Right atrium auricular region (tissue), 2 donors: ENCODE measurements at regions not wholly inside any gene's neighbourhood (a gene's known extent, or its start where the extent isn't known, plus 50 kb on each side); places are given as distances from the start of the nearest gene placed in this dataset.

Experiments used
- DNase-seq: peaks from one replicate; pipeline ENCODE4 v3.0.0-alpha.2; 2019; ENCODE audit warnings: low spot score
- H3K27ac ChIP-seq, 2 donors: fragments of 200-600 bp; sonication (generic); 1 replicate in 1 of 2; 2 replicates in 1 of 2; pipeline ENCODE4 v1.5.1; 2016 to 2019
- H3K27me3 ChIP-seq, 2 donors: fragments of 200-600 bp; sonication (generic); one replicate each; pipeline versions ENCODE4 v1.5.1 to v1.6.0; 2017 to 2019
- H3K36me3 ChIP-seq: fragments of 200-600 bp; sonication (generic); one replicate; pipeline ENCODE4 v1.5.1; 2016
- H3K4me1 ChIP-seq, 2 donors: fragments of 200-600 bp; sonication (generic); one replicate each; pipeline versions ENCODE4 v1.5.1 to v1.6.0; 2017 to 2019
- H3K4me3 ChIP-seq, 2 donors: fragments of 200-600 bp; sonication (generic); 1 replicate in 1 of 2; 2 replicates in 1 of 2; pipeline ENCODE4 v1.5.1; 2017 to 2019; ENCODE audit warnings: mild to moderate bottlenecking in 1 of 2, moderate library complexity in 1 of 2
- H3K9me3 ChIP-seq, 2 donors: fragments of 200-600 bp; sonication (generic); one replicate each; pipeline ENCODE4 v1.5.1; 2019
- TF ChIP-seq, protein P1 (sequence below), 2 donors: fragments of 200-600 bp; sonication (generic); IDR thresholded peaks; one replicate each; pipeline ENCODE4 v1.5.1; 2019; ENCODE audit warnings: antibody characterized with exemption in 2 of 2

DNA sequence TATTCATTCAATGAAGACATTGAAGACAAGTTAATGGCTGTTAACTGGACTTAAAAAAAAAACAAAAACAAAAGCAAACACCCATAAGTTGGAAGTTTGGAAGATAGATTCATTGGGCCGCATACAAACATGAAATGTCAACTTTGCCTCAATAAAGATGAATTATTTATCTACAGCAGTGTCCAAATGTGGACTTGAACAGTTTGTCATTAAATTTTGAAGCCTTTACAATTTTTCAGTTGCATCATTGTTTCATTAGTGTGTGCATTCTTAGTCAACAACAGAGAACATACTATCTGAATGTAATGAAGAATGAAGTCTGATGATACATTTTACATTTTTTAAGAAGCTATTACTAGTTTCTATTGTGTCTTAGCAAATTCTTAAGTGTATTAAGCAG lies 152.1 kb downstream of the SLIT2 start:
- H3K9me3 ChIP-seq, result no peaks in the 10 kb centered on the region
- H3K27ac ChIP-seq, result no peak overlapping the region
- no peaks in the 10 kb centered on the region for H3K36me3 ChIP-seq
- H3K4me1 ChIP-seq, result no peaks in the 10 kb centered on the region
- no peaks in the 10 kb centered on the region for H3K27me3 ChIP-seq
- TF ChIP-seq, protein P1, sequence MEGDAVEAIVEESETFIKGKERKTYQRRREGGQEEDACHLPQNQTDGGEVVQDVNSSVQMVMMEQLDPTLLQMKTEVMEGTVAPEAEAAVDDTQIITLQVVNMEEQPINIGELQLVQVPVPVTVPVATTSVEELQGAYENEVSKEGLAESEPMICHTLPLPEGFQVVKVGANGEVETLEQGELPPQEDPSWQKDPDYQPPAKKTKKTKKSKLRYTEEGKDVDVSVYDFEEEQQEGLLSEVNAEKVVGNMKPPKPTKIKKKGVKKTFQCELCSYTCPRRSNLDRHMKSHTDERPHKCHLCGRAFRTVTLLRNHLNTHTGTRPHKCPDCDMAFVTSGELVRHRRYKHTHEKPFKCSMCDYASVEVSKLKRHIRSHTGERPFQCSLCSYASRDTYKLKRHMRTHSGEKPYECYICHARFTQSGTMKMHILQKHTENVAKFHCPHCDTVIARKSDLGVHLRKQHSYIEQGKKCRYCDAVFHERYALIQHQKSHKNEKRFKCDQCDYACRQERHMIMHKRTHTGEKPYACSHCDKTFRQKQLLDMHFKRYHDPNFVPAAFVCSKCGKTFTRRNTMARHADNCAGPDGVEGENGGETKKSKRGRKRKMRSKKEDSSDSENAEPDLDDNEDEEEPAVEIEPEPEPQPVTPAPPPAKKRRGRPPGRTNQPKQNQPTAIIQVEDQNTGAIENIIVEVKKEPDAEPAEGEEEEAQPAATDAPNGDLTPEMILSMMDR (IDR thresholded peaks at IDR 0.05), result no peak
- no peak for DNase-seq
- H3K4me3 ChIP-seq, result no peak overlapping the region

DNA sequence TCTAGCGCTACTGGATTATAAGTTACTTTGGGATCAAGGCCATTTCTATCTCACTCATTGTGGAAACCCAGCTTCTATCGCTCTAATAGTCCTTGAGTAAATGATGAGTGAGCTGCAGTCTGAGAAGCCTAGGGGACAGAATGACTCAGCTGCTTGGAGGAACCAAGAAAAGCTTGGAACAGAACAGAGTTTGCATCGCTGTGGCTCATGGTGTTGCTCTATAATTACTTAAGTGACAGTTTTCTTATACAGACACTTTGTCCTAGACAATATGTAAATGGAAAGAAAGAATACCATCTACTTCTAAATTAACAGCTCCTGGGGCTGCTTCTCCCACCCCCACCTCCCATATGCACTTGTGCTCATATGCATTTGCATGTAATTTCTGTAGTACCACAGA lies 156.9 kb downstream of the SLIT2 start:
- H3K27ac ChIP-seq, result peak overlapping the region in 1 of 2 donors; percentile 24
- TF ChIP-seq, protein P1 (IDR thresholded peaks at IDR 0.05), result no peak
- H3K4me3 ChIP-seq, result no peak overlapping the region
- DNase-seq, result no peak
- H3K4me1 ChIP-seq, result no peaks in the 10 kb centered on the region
- H3K27me3 ChIP-seq, result no peaks in the 10 kb centered on the region
- no peaks in the 10 kb centered on the region for H3K9me3 ChIP-seq
- H3K36me3 ChIP-seq, result no peaks in the 10 kb centered on the region

DNA sequence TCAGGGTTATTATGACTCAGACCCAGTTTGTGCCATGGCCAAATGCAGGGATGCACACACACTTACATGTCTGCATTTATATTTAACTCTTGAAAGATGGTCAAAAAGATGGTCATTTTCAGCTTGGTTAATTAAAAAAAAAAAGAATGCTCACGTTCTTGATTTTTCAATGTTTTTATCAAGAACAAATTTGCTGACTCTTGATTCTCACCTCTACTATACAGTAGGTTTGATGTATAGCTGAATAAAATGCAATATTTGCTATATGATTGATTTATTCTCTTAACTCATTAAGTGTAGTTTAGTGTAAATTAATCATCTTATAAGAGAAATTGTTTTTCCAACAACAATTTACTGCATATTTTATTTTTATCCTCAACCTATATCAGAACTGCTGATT lies 160.4 kb downstream of the SLIT2 start:
- TF ChIP-seq, protein P1 (IDR thresholded peaks at IDR 0.05), result no peak
- Histone ChIP-seq H3K36me3 (no peaks in the 10 kb centered on the region), H3K27me3 (no peaks in the 10 kb centered on the region), H3K9me3 (no peaks in the 10 kb centered on the region), H3K27ac (no peak overlapping the region), H3K4me1 (no peaks in the 10 kb centered on the region), H3K4me3 (no peak overlapping the region)
- no peak for DNase-seq

DNA sequence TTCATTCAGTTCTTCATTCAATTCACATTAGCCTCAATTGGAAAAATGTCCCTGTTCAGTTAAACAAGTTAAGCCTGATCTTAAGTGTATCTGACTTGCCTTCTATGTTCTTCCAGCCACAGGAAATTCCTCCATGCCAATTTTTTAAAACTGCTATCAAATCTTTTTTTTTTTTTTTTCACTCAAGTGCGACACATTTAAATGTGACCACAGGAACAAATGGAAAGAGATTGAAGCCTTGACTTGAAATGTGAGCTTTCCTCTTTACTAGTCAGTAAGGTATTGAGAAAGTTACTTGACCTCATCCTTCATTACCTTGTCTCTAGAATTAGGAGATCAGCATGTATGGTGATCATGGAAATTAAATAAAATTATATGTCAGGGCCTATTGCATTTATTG lies 165.1 kb downstream of the SLIT2 start:
- Histone ChIP-seq H3K27ac (no peak overlapping the region), H3K4me1 (no peaks in the 10 kb centered on the region), H3K36me3 (no peaks in the 10 kb centered on the region), H3K4me3 (no peak overlapping the region), H3K27me3 (no peaks in the 10 kb centered on the region), H3K9me3 (no peaks in the 10 kb centered on the region)
- no peak for DNase-seq
- TF ChIP-seq, protein P1 (IDR thresholded peaks at IDR 0.05), result no peak

DNA sequence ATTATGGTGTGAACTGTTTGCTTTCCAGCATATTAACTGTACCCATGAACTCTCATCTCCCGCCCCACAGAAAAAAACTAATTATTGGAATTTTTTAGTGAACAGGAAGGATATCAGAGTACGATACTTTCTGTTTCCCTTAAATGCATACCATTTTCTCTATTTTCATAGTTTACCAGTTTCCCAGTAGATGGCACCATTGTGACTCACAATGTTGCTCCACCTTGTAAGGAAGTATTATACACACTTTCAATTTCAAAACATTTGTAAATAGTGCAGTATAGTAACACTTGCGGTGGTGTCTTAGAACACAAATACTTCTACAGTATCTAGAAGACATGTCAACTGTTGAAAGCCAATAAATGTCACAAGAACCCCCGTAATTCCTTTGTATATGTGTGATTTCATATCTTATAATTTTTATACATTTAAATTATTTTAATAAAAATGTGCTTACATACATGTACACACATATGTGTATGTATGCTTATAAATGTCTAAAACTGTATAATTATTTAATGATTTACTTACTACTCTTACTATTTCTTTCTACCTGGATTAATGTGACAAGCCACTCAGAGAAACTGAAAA lies 167.3 kb downstream of the SLIT2 start:
- Histone ChIP-seq H3K4me1 (no peaks in the 10 kb centered on the region), H3K36me3 (no peaks in the 10 kb centered on the region), H3K27ac (no peak overlapping the region), H3K4me3 (peak overlapping the region; percentile 4 to 25), H3K9me3 (no peaks in the 10 kb centered on the region), H3K27me3 (no peaks in the 10 kb centered on the region)
- DNase-seq, result no peak
- TF ChIP-seq, protein P1 (IDR thresholded peaks at IDR 0.05), result peak; percentile 15 to 60
